Activated effector memory CD4-positive, alpha-beta T cell treated with anti-CD3 and anti-CD28 coated beads, Interleukin-2, amount 50 U/mL, for 16 hours (primary cell): ENCODE measurements at regions not wholly inside any gene's neighbourhood (a gene's known extent, or its start where the extent isn't known, plus 50 kb on each side); places are given as distances from the start of the nearest gene placed in this dataset.
"Not testable (repeated sequence)": the region's sequence is repeated elsewhere in the genome, so short reads cannot be mapped to it uniquely, and the experiment has no call there.

Experiments used
- DNase-seq: peaks from one replicate; pipeline ENCODE4 v3.0.0-alpha.2; 2020

GRCh38 chr18:60319129-60319528 lies 53.4 kb downstream of the MC4R start:
- no peak for DNase-seq

GRCh38 chr18:60311676-60312360 lies 60.8 kb downstream of the MC4R start:
- DNase-seq = no peak

- DNase-seq = no peak
Observed at GRCh38 chr18:60295674-60296073, 76.9 kb downstream of the MC4R start.

GRCh38 chr18:60292186-60292585 lies 80.4 kb downstream of the MC4R start:
- DNase-seq = no peak

GRCh38 chr18:60279391-60279790 lies 93.2 kb downstream of the MC4R start:
- DNase-seq = no peak

GRCh38 chr18:60277855-60278480 lies 94.6 kb downstream of the MC4R start:
- DNase-seq = no peak

- no peak for DNase-seq
Observed at GRCh38 chr18:60267391-60268058, 105.0 kb downstream of the MC4R start.

- no peak for DNase-seq
Observed at GRCh38 chr18:60266558-60266957, 106.0 kb downstream of the MC4R start.

- DNase-seq = no peak
Observed at GRCh38 chr18:60259052-60259681, 113.4 kb downstream of the MC4R start.

GRCh38 chr18:60249388-60249787 lies 123.2 kb downstream of the MC4R start:
- no peak for DNase-seq

- no peak for DNase-seq
Observed at GRCh38 chr18:60248336-60249330, 123.9 kb downstream of the MC4R start.

GRCh38 chr18:60247103-60247502 lies 125.5 kb downstream of the MC4R start:
- no peak for DNase-seq

- no peak for DNase-seq
Observed at GRCh38 chr18:60246606-60247005, 126.0 kb downstream of the MC4R start.

GRCh38 chr18:60245096-60245495 lies 127.5 kb downstream of the MC4R start:
- no peak for DNase-seq

- not testable (repeated sequence) for DNase-seq
Observed at GRCh38 chr18:60239024-60239710, 133.4 kb downstream of the MC4R start.

- no peak for DNase-seq
Observed at GRCh38 chr18:60235164-60235563, 137.4 kb downstream of the MC4R start.

GRCh38 chr18:60232541-60232940 lies 140.0 kb downstream of the MC4R start:
- DNase-seq = no peak

GRCh38 chr18:60228609-60229595 lies 143.7 kb downstream of the MC4R start:
- no peak for DNase-seq

- no peak for DNase-seq
Observed at GRCh38 chr18:60215432-60215831, 157.1 kb downstream of the MC4R start.

GRCh38 chr18:60209042-60209441 lies 163.5 kb downstream of the MC4R start:
- DNase-seq = no peak

- no peak for DNase-seq
Observed at GRCh38 chr18:60202708-60203107, 169.9 kb downstream of the MC4R start.
